Ishikawa (cell line): ENCODE measurements at regions not wholly inside any gene's neighbourhood (a gene's known extent, or its start where the extent isn't known, plus 50 kb on each side); places are given as distances from the start of the nearest gene placed in this dataset.

Experiments
- CEBPB ChIP-seq: IDR thresholded peaks from 2 replicates; pipeline ENCODE4 v1.6.1; 2012
- CREB1 ChIP-seq: IDR thresholded peaks from 2 replicates; pipeline ENCODE4 v1.6.1; 2012; ENCODE audit warnings: low read depth
- EGR1 ChIP-seq: IDR thresholded peaks from 2 replicates; pipeline ENCODE4 v1.6.1; 2012
- EP300 ChIP-seq: IDR thresholded peaks from 2 replicates; pipeline ENCODE4 v1.6.1; 2012; ENCODE audit warnings: borderline replicate concordance
- FOXM1 ChIP-seq: IDR thresholded peaks from 2 replicates; pipeline ENCODE4 v1.6.1; 2012; ENCODE audit warnings: low read depth, borderline replicate concordance
- NFIC ChIP-seq: IDR thresholded peaks from 2 replicates; pipeline ENCODE4 v1.6.1; 2012
- RAD21 ChIP-seq: IDR thresholded peaks from 2 replicates; pipeline ENCODE4 v1.6.1; 2012; ENCODE audit warnings: low read depth
- REST ChIP-seq: IDR thresholded peaks from 2 replicates; pipeline ENCODE4 v1.6.1; 2012; ENCODE audit warnings: low read depth, mild to moderate bottlenecking
- TAF1 ChIP-seq: IDR thresholded peaks from 2 replicates; pipeline ENCODE4 v1.6.1; 2012; ENCODE audit warnings: low read depth, mild to moderate bottlenecking
- TCF12 ChIP-seq: IDR thresholded peaks from 2 replicates; pipeline ENCODE4 v1.6.1; 2012; ENCODE audit warnings: low read depth
- TEAD4 ChIP-seq: IDR thresholded peaks from 2 replicates; pipeline ENCODE4 v1.6.1; 2012
- USF1 ChIP-seq: IDR thresholded peaks from 2 replicates; pipeline ENCODE4 v1.6.1; 2012
- YY1 ChIP-seq: IDR thresholded peaks from 2 replicates; pipeline ENCODE4 v1.6.1; 2012; ENCODE audit warnings: low read depth
- ZBTB7A ChIP-seq: IDR thresholded peaks from 2 replicates; pipeline ENCODE4 v1.6.1; 2012; ENCODE audit warnings: low read depth
- TF ChIP-seq, protein P1 (sequence below): IDR thresholded peaks from 2 replicates; pipeline ENCODE4 v1.6.1; 2012

GRCh38 chr9:24488896-24489295 is 56.8 kb downstream of the IZUMO3 start:
- TF ChIP-seq NFIC (no peak), CEBPB (no peak), USF1 (no peak), EGR1 (no peak), ZBTB7A (no peak), TAF1 (no peak), FOXM1 (no peak), EP300 (no peak), CREB1 (no peak), RAD21 (no peak), REST (no peak), YY1 (no peak), TEAD4 (no peak), TCF12 (no peak)
- TF ChIP-seq, protein P1, sequence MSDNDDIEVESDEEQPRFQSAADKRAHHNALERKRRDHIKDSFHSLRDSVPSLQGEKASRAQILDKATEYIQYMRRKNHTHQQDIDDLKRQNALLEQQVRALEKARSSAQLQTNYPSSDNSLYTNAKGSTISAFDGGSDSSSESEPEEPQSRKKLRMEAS = no peak

DNA sequence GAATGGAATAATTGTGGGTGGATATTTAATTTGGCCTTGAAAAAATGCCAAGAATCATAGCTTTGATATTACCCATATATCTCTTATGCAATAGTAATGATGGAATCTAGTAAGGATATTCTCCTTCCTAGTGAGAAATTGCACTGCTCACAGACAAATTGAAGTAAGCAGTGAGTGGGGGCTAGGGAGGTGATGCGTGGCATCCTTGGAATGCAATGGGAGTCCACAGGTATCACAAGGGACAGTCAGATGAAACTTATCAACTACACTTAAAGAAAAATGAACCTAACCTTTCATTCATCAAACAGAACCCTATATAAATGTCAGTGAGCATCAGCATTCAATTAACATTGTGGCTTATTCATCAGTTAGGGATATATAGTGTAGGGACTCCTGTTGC is 57.8 kb downstream of the IZUMO3 start:
- no peak for TF ChIP-seq TCF12
- no peak for TF ChIP-seq CREB1
- TF ChIP-seq ZBTB7A = no peak
- TF ChIP-seq NFIC = no peak
- no peak for TF ChIP-seq EGR1

- TF ChIP-seq TCF12 = no peak
- TF ChIP-seq REST = no peak
- TF ChIP-seq EGR1 = no peak
- TF ChIP-seq CREB1 = no peak
- TF ChIP-seq, protein P1 = no peak
- TF ChIP-seq ZBTB7A = no peak
- TF ChIP-seq USF1 = no peak
- no peak for TF ChIP-seq EP300
- TF ChIP-seq NFIC = no peak
- TF ChIP-seq YY1 = no peak
- TF ChIP-seq CEBPB = no peak
- no peak for TF ChIP-seq TEAD4
- TF ChIP-seq TAF1 = no peak
- TF ChIP-seq RAD21 = no peak
- TF ChIP-seq FOXM1 = no peak
Observed at GRCh38 chr9:24487250-24487861, 58.3 kb downstream of the IZUMO3 start.

DNA sequence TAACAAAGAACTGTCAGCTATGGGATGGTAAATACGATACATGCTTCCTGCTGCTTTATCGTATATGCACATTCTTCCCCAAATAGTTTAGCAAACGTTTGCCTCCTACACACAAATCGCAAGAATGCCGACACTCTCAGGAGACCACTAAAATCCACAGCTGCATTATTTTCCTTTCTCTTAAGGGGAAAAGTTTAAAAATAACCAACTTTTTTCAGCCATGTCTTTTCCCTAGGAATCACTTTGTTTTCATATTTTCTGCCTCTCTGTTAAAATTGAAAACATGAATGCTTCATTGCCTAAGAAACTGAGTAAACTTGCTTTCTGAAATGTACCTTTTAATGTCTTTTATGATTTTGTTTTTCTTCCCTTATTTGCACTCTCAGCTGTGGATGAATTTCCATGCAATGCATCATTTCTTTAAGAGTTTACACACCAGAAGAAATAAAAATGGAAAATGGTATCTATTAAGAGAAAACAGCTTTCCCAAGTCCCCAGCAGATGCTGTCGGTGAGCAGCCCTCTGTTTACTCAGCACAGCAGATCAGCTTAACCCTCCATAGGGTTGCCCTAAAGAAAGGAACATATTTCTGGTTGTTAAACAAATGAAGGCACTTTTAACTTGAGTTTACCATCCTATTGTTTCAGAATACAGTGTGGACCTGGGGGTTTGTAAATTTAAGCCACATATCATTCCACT is 66.2 kb downstream of the IZUMO3 start:
- TF ChIP-seq REST (no peak), ZBTB7A (no peak), CREB1 (no peak), TEAD4 (no peak), CEBPB (no peak), FOXM1 (no peak), RAD21 (no peak), TCF12 (no peak), EGR1 (no peak), EP300 (no peak), NFIC (no peak), USF1 (no peak), TAF1 (no peak), YY1 (no peak)
- TF ChIP-seq, protein P1 = no peak
